H9 (cell line): ENCODE measurements at regions not wholly inside any gene's neighbourhood (a gene's known extent, or its start where the extent isn't known, plus 50 kb on each side); places are given as distances from the start of the nearest gene placed in this dataset.

Experiments used
- DNase-seq: peaks from one replicate; pipeline ENCODE4 v3.0.0-alpha.2; 2017
- H2AFZ ChIP-seq: one replicate; pipeline ENCODE4 v1.6.1; 2013; ENCODE audit warnings: mild to moderate bottlenecking, low read length, control low read depth, moderate library complexity
- H2AK5ac ChIP-seq: 2 replicates; pipeline ENCODE4 v1.6.1; 2013; ENCODE audit warnings: low read length, control low read depth, mixed read lengths; ENCODE audit not compliant: insufficient read length
- H2BK120ac ChIP-seq: one replicate; pipeline ENCODE4 v1.6.1; 2013; ENCODE audit warnings: low read depth, mild to moderate bottlenecking, low read length, control low read depth, inconsistent platforms; ENCODE audit not compliant: poor library complexity, severe bottlenecking
- H2BK12ac ChIP-seq: 2 replicates; pipeline ENCODE4 v1.6.1; 2013; ENCODE audit warnings: low read length, control low read depth, mixed read lengths, low read depth; ENCODE audit not compliant: insufficient read length
- H2BK15ac ChIP-seq: 2 replicates; pipeline ENCODE4 v1.6.1; 2013; ENCODE audit warnings: low read depth, low read length, control low read depth
- H2BK20ac ChIP-seq: one replicate; pipeline ENCODE4 v1.6.1; 2013; ENCODE audit warnings: low read depth, mild to moderate bottlenecking, low read length, control low read depth, inconsistent platforms; ENCODE audit not compliant: poor library complexity, severe bottlenecking
- H2BK5ac ChIP-seq: 2 replicates; pipeline ENCODE4 v1.6.1; 2013; ENCODE audit warnings: low read length, control low read depth, mixed read lengths; ENCODE audit not compliant: insufficient read length
- H3K14ac ChIP-seq: 2 replicates; pipeline ENCODE4 v1.6.1; 2013; ENCODE audit warnings: low read length, control low read depth; ENCODE audit not compliant: insufficient read depth
- H3K18ac ChIP-seq: 2 replicates; pipeline ENCODE4 v1.6.1; 2013; ENCODE audit warnings: low read depth, mild to moderate bottlenecking, mixed read lengths, low read length, control low read depth; ENCODE audit not compliant: insufficient read length
- H3K23ac ChIP-seq: 2 replicates; pipeline ENCODE4 v1.6.1; 2013; ENCODE audit warnings: low read length, control low read depth, mixed read lengths, low read depth; ENCODE audit not compliant: insufficient read length
- H3K23me2 ChIP-seq: 2 replicates; pipeline ENCODE4 v1.6.1; 2013; ENCODE audit warnings: low read depth, mild to moderate bottlenecking, mixed read lengths, low read length, control low read depth; ENCODE audit not compliant: insufficient read length, poor library complexity, severe bottlenecking
- H3K27ac ChIP-seq: 2 replicates; pipeline ENCODE4 v1.5.1; 2013; ENCODE audit warnings: low read length, control low read depth, mixed read lengths, low read depth; ENCODE audit not compliant: insufficient read length
- H3K27me3 ChIP-seq: 2 replicates; pipeline ENCODE4 v1.6.1; 2013; ENCODE audit warnings: low read length, control low read depth, inconsistent platforms; ENCODE audit not compliant: insufficient read depth
- H3K4ac ChIP-seq: 2 replicates; pipeline ENCODE4 v1.6.1; 2013; ENCODE audit warnings: low read depth, mild to moderate bottlenecking, control low read depth, inconsistent platforms, low read length, moderate library complexity
- H3K4me1 ChIP-seq: 2 replicates; pipeline ENCODE4 v1.6.1; 2013; ENCODE audit warnings: low read length, control low read depth, inconsistent platforms; ENCODE audit not compliant: insufficient read depth
- H3K4me2 ChIP-seq: 2 replicates; pipeline ENCODE4 v1.6.1; 2013; ENCODE audit warnings: low read length, control low read depth, mixed read lengths; ENCODE audit not compliant: insufficient read length, insufficient read depth
- H3K56ac ChIP-seq: 2 replicates; pipeline ENCODE4 v1.6.1; 2013; ENCODE audit warnings: low read depth, mild to moderate bottlenecking, mixed read lengths, low read length, control low read depth; ENCODE audit not compliant: insufficient read length
- H3K79me1 ChIP-seq: 2 replicates; pipeline ENCODE4 v1.6.1; 2013; ENCODE audit warnings: low read depth, mild to moderate bottlenecking, moderate library complexity, low read length, control low read depth, inconsistent platforms; ENCODE audit not compliant: insufficient read depth, poor library complexity, severe bottlenecking
- H3K79me2 ChIP-seq: 2 replicates; pipeline ENCODE4 v1.6.1; 2013; ENCODE audit warnings: low read length, control low read depth, inconsistent platforms; ENCODE audit not compliant: insufficient read depth
- H3K9ac ChIP-seq: 2 replicates; pipeline ENCODE4 v1.6.1; 2013; ENCODE audit warnings: low read length, control low read depth, mixed read lengths; ENCODE audit not compliant: insufficient read length; ENCODE audit errors: extremely low read depth
- H3K9me3 ChIP-seq: one replicate; pipeline ENCODE4 v1.6.1; 2013; ENCODE audit warnings: low read depth, low read length, inconsistent platforms; ENCODE audit not compliant: control insufficient read depth
- H3T11ph ChIP-seq: one replicate; pipeline ENCODE4 v1.6.1; 2013; ENCODE audit warnings: mild to moderate bottlenecking, low read length, control low read depth, inconsistent platforms
- H4K20me1 ChIP-seq: one replicate; pipeline ENCODE4 v1.6.1; 2013; ENCODE audit not compliant: control insufficient read depth, insufficient read length, insufficient read depth
- H4K5ac ChIP-seq: 2 replicates; pipeline ENCODE4 v1.6.1; 2013; ENCODE audit warnings: low read depth, mild to moderate bottlenecking, mixed read lengths, low read length, control low read depth; ENCODE audit not compliant: insufficient read length
- H4K8ac ChIP-seq: replicated peaks from 2 replicates; pipeline ENCODE4 v1.6.1; 2013; ENCODE audit warnings: low read length, control low read depth, mixed read lengths, low read depth; ENCODE audit not compliant: insufficient read length
- H4K91ac ChIP-seq: 2 replicates; pipeline ENCODE4 v1.6.1; 2013; ENCODE audit warnings: low read depth, mild to moderate bottlenecking, moderate library complexity, mixed read lengths, low read length, control low read depth; ENCODE audit not compliant: insufficient read length
- H3K27ac Mint-ChIP-seq, 3 experiments: 2 replicates in 2 of 3; 3 replicates in 1 of 3; pipeline ENCODE4 v1.8.0; 2020 to 2021; ENCODE audit warnings: mixed read lengths in 3 of 3, mild to moderate bottlenecking in 1 of 3, moderate library complexity in 1 of 3
- H3K27me3 Mint-ChIP-seq: 2 replicates; pipeline ENCODE4 v1.8.0; 2021; ENCODE audit warnings: low read depth, mild to moderate bottlenecking, moderate library complexity, mixed read lengths
- H3K36me3 Mint-ChIP-seq, 3 experiments: 2 replicates in 2 of 3; 3 replicates in 1 of 3; pipeline ENCODE4 v1.8.0; 2020 to 2021; ENCODE audit warnings: low read depth in 3 of 3, mixed read lengths in 3 of 3; ENCODE audit not compliant: insufficient read depth in 1 of 3
- H3K4me1 Mint-ChIP-seq, 2 experiments: 2 replicates each; pipeline ENCODE4 v1.8.0; 2020; ENCODE audit warnings: mixed read lengths in 2 of 2
- H3K4me3 Mint-ChIP-seq, 2 experiments: 2 replicates in 1 of 2; 3 replicates in 1 of 2; pipeline ENCODE4 v1.8.0; 2020 to 2021; ENCODE audit warnings: mild to moderate bottlenecking in 2 of 2, mixed read lengths in 2 of 2, moderate library complexity in 1 of 2
- H3K9me3 Mint-ChIP-seq, 2 experiments: 2 replicates in 1 of 2; 3 replicates in 1 of 2; pipeline ENCODE4 v1.8.0; 2020; ENCODE audit warnings: mild to moderate bottlenecking in 2 of 2, mixed read lengths in 2 of 2, moderate library complexity in 1 of 2
- CTCF ChIP-seq: fragments of 200-600 bp; sonication (generic); conservative IDR thresholded peaks from 3 replicates; pipeline ENCODE4 v1.8.0; 2021; ENCODE audit warnings: antibody characterized with exemption, mild to moderate bottlenecking
- WGBS: extraction: QIAGEN DNeasy Blood & Tissue Kit; methylation state at CpG from one replicate; pipeline ENCODE4 v1.1.7; 2013; ENCODE audit warnings: missing lambda C conversion rate, low lambda C conversion rate, mixed read lengths; ENCODE audit not compliant: insufficient read length; ENCODE audit errors: extremely low coverage; 5-methylcytosine and 5-hydroxymethylcytosine counted together

DNA sequence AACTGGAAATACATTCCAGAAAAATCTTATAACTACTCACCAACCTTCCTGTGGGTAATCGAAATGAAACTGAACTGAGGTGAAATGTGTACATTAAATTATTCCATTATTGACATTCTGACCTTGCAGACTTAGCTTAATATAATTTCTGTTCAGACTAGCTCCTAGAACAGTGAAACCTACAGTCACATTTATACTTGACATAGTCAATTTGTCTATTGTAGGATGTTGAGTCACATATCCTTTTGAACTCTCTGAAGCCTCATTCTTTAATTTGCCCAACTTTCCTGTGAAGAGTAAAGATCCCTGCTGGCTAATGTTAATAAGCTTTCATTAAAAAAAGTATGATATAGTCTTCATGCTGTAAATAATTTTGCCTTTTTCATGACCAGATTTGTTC, 92.0 kb upstream of the SCEL start:
- H2AFZ ChIP-seq: no peak overlapping the region
- Mint-ChIP-seq H3K36me3 (peaks cover 0 to 3% (median 0%) of the 10 kb centered on the region in 3 experiments; a peak in 1 of 7 replicates), H3K4me3 (no peak overlapping the region), H3K9me3 (no peaks in the 10 kb centered on the region; a peak in 1 of 5 replicates), H3K27ac (no peak overlapping the region), H3K27me3 (no peaks in the 10 kb centered on the region), H3K4me1 (peaks cover 7% of the 10 kb centered on the region in 2 experiments)
- H2BK120ac ChIP-seq: no peak overlapping the region
- no peaks in the 10 kb centered on the region for H3K23me2 ChIP-seq
- H4K8ac ChIP-seq: no peak overlapping the region
- H2BK15ac ChIP-seq: no peak overlapping the region
- no peak overlapping the region for H3K27ac ChIP-seq
- H4K20me1 ChIP-seq: no peaks in the 10 kb centered on the region
- H3T11ph ChIP-seq: no peak overlapping the region
- no peak overlapping the region for H3K4ac ChIP-seq
- H3K23ac ChIP-seq: no peak overlapping the region
- H3K79me1 ChIP-seq: no peaks in the 10 kb centered on the region
- H4K5ac ChIP-seq: no peak overlapping the region
- no peak overlapping the region for H2BK5ac ChIP-seq
- TF ChIP-seq CTCF: no peak
- H3K79me2 ChIP-seq: no peaks in the 10 kb centered on the region
- WGBS: no CpG with 5 or more reads among the region's 1 CpG
- H2BK20ac ChIP-seq: no peak overlapping the region
- no peak overlapping the region for H2AK5ac ChIP-seq
- no peaks in the 10 kb centered on the region for H3K9me3 ChIP-seq
- H3K56ac ChIP-seq: no peak overlapping the region
- H2BK12ac ChIP-seq: no peak overlapping the region
- no peak overlapping the region for H3K14ac ChIP-seq
- no peak overlapping the region for H3K18ac ChIP-seq
- no peak overlapping the region for H3K9ac ChIP-seq
- H3K4me2 ChIP-seq: no peak overlapping the region
- H3K27me3 ChIP-seq: no peaks in the 10 kb centered on the region
- DNase-seq: no peak
- H3K4me1 ChIP-seq: peaks cover 1% of the 10 kb centered on the region; the same call in 1 of the 2 replicates
- no peak overlapping the region for H4K91ac ChIP-seq
